CD14-positive monocyte (primary cell): ENCODE measurements at regions not wholly inside any gene's neighbourhood (a gene's known extent, or its start where the extent isn't known, plus 50 kb on each side); places are given as distances from the start of the nearest gene placed in this dataset.

Experiments used
- DNase-seq, 3 donors: peaks; one replicate each; pipeline ENCODE4 v3.0.0-alpha.2; 2011 to 2022
- H2AFZ ChIP-seq: 2 replicates; pipeline ENCODE4 v1.6.0; 2012; ENCODE audit warnings: mild to moderate bottlenecking, low read depth, low read length, inconsistent platforms; ENCODE audit not compliant: insufficient read depth, poor library complexity, severe bottlenecking
- H3K27ac ChIP-seq, 2 donors: 1 replicate in 1 of 2; 2 replicates in 1 of 2; pipeline ENCODE4 v1.5.1; 2012 to 2013; ENCODE audit warnings: low read length in 2 of 2, control low read depth in 1 of 2, inconsistent platforms in 1 of 2, low read depth in 1 of 2, mild to moderate bottlenecking in 1 of 2
- H3K27me3 ChIP-seq, 2 donors: one replicate each; pipeline versions ENCODE4 v1.6.0 to v1.6.1; 2011 to 2013; ENCODE audit warnings: low read length in 2 of 2; ENCODE audit not compliant: control insufficient read depth in 2 of 2, insufficient read depth in 2 of 2
- H3K36me3 ChIP-seq, 2 donors: replicated peaks in 1 of 2; 1 replicate in 1 of 2; 2 replicates in 1 of 2; pipeline versions ENCODE4 v1.5.1 to v1.6.1; 2012 to 2013; ENCODE audit warnings: low read length in 2 of 2, control low read depth in 1 of 2, inconsistent platforms in 1 of 2, mild to moderate bottlenecking in 1 of 2; ENCODE audit not compliant: insufficient read depth in 2 of 2, control insufficient read depth in 1 of 2
- H3K4me1 ChIP-seq, 2 donors: 1 replicate in 1 of 2; 2 replicates in 1 of 2; pipeline versions ENCODE4 v1.5.1 to v1.6.1; 2012 to 2013; ENCODE audit warnings: low read length in 2 of 2, control low read depth in 1 of 2, inconsistent platforms in 1 of 2, mild to moderate bottlenecking in 1 of 2, moderate library complexity in 1 of 2; ENCODE audit not compliant: insufficient read depth in 2 of 2, control insufficient read depth in 1 of 2
- H3K4me2 ChIP-seq: replicated peaks from 2 replicates; pipeline ENCODE3; 2012; ENCODE audit warnings: low read length, moderate library complexity, mild to moderate bottlenecking; ENCODE audit not compliant: poor library complexity, severe bottlenecking; ENCODE audit errors: extremely low read depth
- H3K4me3 ChIP-seq, 3 experiments: fragments of 200-600 bp in 1 of 3; sonication (generic) in 1 of 3; replicated peaks in 1 of 3; 1 replicate in 2 of 3; 2 replicates in 1 of 3; pipeline ENCODE4 v1.5.1; 2011 to 2013; ENCODE audit warnings: low read length in 3 of 3, mild to moderate bottlenecking in 3 of 3, control low read depth in 2 of 3, low read depth in 2 of 3, inconsistent platforms in 1 of 3, moderate library complexity in 1 of 3
- H3K79me2 ChIP-seq: 2 replicates; pipeline ENCODE4 v1.6.0; 2012; ENCODE audit warnings: mild to moderate bottlenecking, control low read depth, inconsistent platforms, low read length, moderate library complexity; ENCODE audit not compliant: insufficient read depth
- H3K9ac ChIP-seq: 2 replicates; pipeline ENCODE4 v1.6.0; 2017; ENCODE audit warnings: low read length, mild to moderate bottlenecking; ENCODE audit not compliant: insufficient read depth, poor library complexity, severe bottlenecking
- H3K9me3 ChIP-seq, 2 donors: replicated peaks in 1 of 2; 1 replicate in 1 of 2; 2 replicates in 1 of 2; pipeline versions ENCODE4 v1.5.1 to v1.6.1; 2012 to 2013; ENCODE audit warnings: low read length in 2 of 2, control low read depth in 1 of 2; ENCODE audit not compliant: control insufficient read depth in 1 of 2, insufficient read depth in 1 of 2
- H4K20me1 ChIP-seq: 2 replicates; pipeline ENCODE4 v1.6.0; 2012; ENCODE audit warnings: mild to moderate bottlenecking, low read length, control low read depth, moderate library complexity; ENCODE audit not compliant: insufficient read depth
- H3K27ac Mint-ChIP-seq, 7 donors: one replicate each; pipeline ENCODE4 v1.8.0; 2020; ENCODE audit warnings: mild to moderate bottlenecking in 7 of 7, mixed read lengths in 7 of 7, moderate library complexity in 6 of 7, inconsistent platforms in 2 of 7
- H3K27me3 Mint-ChIP-seq, 3 donors: one replicate each; pipeline ENCODE4 v1.8.0; 2021 to 2022; ENCODE audit warnings: low read depth in 3 of 3, mild to moderate bottlenecking in 3 of 3, mixed read lengths in 3 of 3, moderate library complexity in 3 of 3, inconsistent platforms in 1 of 3
- H3K36me3 Mint-ChIP-seq, 2 donors: one replicate each; pipeline ENCODE4 v1.8.0; 2020; ENCODE audit warnings: mixed read lengths in 2 of 2, inconsistent platforms in 1 of 2, mild to moderate bottlenecking in 1 of 2
- H3K4me1 Mint-ChIP-seq: one replicate; pipeline ENCODE4 v1.8.0; 2020; ENCODE audit warnings: mild to moderate bottlenecking, mixed read lengths
- H3K4me3 Mint-ChIP-seq, 2 donors: one replicate each; pipeline ENCODE4 v1.8.0; 2020; ENCODE audit warnings: mild to moderate bottlenecking in 2 of 2, mixed read lengths in 2 of 2, moderate library complexity in 1 of 2
- H3K9me3 Mint-ChIP-seq, 7 donors: one replicate each; pipeline ENCODE4 v1.8.0; 2020 to 2022; ENCODE audit warnings: mixed read lengths in 7 of 7, mild to moderate bottlenecking in 6 of 7, moderate library complexity in 6 of 7, inconsistent platforms in 2 of 7
- CTCF ChIP-seq: fragments of 200-600 bp; IDR thresholded peaks from one replicate; pipeline ENCODE4 v1.8.0; 2022; ENCODE audit warnings: antibody characterized with exemption, mild to moderate bottlenecking
- WGBS: methylation state at CpG from one replicate; pipeline ENCODE4 v1.1.5; 2013; ENCODE audit warnings: missing lambda C conversion rate; ENCODE audit not compliant: insufficient coverage; 5-methylcytosine and 5-hydroxymethylcytosine counted together
- intact Hi-C, 2 donors: fragments of 100-400 bp; cut with micrococcal nuclease; formaldehyde crosslinking; loops; one replicate each; pipeline versions ENCODE4 v1.15.0 to v1.15.1; 2023

GRCh38 chr2:56729212-56729611 lies 545.4 kb downstream of the CCDC85A start:
- Histone ChIP-seq H3K27me3 (no peaks in the 10 kb centered on the region), H3K79me2 (no peaks in the 10 kb centered on the region), H3K9me3 (no peaks in the 10 kb centered on the region), H2AFZ (no peak overlapping the region), H3K4me2 (no peak overlapping the region), H3K9ac (no peak overlapping the region), H3K27ac (no peak overlapping the region), H3K4me3 (no peak overlapping the region), H3K4me1 (no peaks in the 10 kb centered on the region), H3K36me3 (no peaks in the 10 kb centered on the region), H4K20me1 (no peaks in the 10 kb centered on the region)
- no CpG with 5 or more reads among the region's 1 CpG for WGBS
- Mint-ChIP-seq H3K36me3 (no peaks in the 10 kb centered on the region), H3K4me1 (no peaks in the 10 kb centered on the region), H3K9me3 (peaks cover 0 to 16% (median 6%) of the 10 kb centered on the region in 7 donors), H3K4me3 (no peak overlapping the region), H3K27me3 (no peaks in the 10 kb centered on the region), H3K27ac (no peak overlapping the region)
- intact Hi-C loops: no loop called here
- no peak for DNase-seq
- TF ChIP-seq CTCF: no peak

- Mint-ChIP-seq H3K36me3 (no peaks in the 10 kb centered on the region), H3K9me3 (peaks cover 0 to 5% (median 0%) of the 10 kb centered on the region in 7 donors), H3K27ac (no peak overlapping the region), H3K4me3 (no peak overlapping the region), H3K4me1 (no peaks in the 10 kb centered on the region), H3K27me3 (no peaks in the 10 kb centered on the region)
- DNase-seq: no peak
- H3K79me2 ChIP-seq: no peaks in the 10 kb centered on the region
- TF ChIP-seq CTCF: no peak
- H4K20me1 ChIP-seq: no peaks in the 10 kb centered on the region
- intact Hi-C loops: no loop called here
- H3K36me3 ChIP-seq: no peaks in the 10 kb centered on the region
- no peak overlapping the region for H3K4me2 ChIP-seq
- no peak overlapping the region for H3K9ac ChIP-seq
- no peak overlapping the region for H2AFZ ChIP-seq
- no peak overlapping the region for H3K4me3 ChIP-seq
- H3K27me3 ChIP-seq: no peaks in the 10 kb centered on the region
- no peaks in the 10 kb centered on the region for H3K4me1 ChIP-seq
- H3K27ac ChIP-seq: no peak overlapping the region
- no CpG with 5 or more reads among the region's 2 CpGs for WGBS
- no peaks in the 10 kb centered on the region for H3K9me3 ChIP-seq
Measured at GRCh38 chr2:56732946-56733345, 549.2 kb downstream of the CCDC85A start.
